Stimulated activated CD8-positive, alpha-beta memory T cell treated with anti-CD3 and anti-CD28 coated beads, Interleukin-12 subunit alpha, Interleukin-12 subunit beta, amount 100 ng/mL, for 4 hours (primary cell): ENCODE measurements at regions not wholly inside any gene's neighbourhood (a gene's known extent, or its start where the extent isn't known, plus 50 kb on each side); places are given as distances from the start of the nearest gene placed in this dataset.

Experiments used
- DNase-seq: peaks from one replicate; pipeline ENCODE4 v3.0.0-alpha.2; 2020; ENCODE audit warnings: low read depth

- DNase-seq, result no peak
Observed at GRCh38 chr10:90414926-90415325, 442.9 kb downstream of the HTR7 start.

GRCh38 chr10:90417029-90417428 is 440.8 kb downstream of the HTR7 start:
- DNase-seq, result no peak

GRCh38 chr10:90417476-90418210 is 440.2 kb downstream of the HTR7 start:
- DNase-seq, result no peak

GRCh38 chr10:90418869-90419652 is 438.8 kb downstream of the HTR7 start:
- no peak for DNase-seq

GRCh38 chr10:90420637-90421318 is 437.1 kb downstream of the HTR7 start:
- no peak for DNase-seq

GRCh38 chr10:90421874-90422273 is 436.0 kb downstream of the HTR7 start:
- no peak for DNase-seq

- DNase-seq, result no peak
Observed at GRCh38 chr10:90424730-90425129, 433.1 kb downstream of the HTR7 start.

GRCh38 chr10:90430186-90430585 is 427.7 kb downstream of the HTR7 start:
- DNase-seq, result no peak

GRCh38 chr10:90432866-90433265 is 425.0 kb downstream of the HTR7 start:
- DNase-seq, result no peak

- no peak for DNase-seq
Observed at GRCh38 chr10:90435296-90435695, 422.5 kb downstream of the HTR7 start.

- DNase-seq, result no peak
Observed at GRCh38 chr10:90437452-90437851, 420.4 kb downstream of the HTR7 start.

GRCh38 chr10:90440870-90441269 is 417.0 kb downstream of the HTR7 start:
- DNase-seq, result no peak

- no peak for DNase-seq
Observed at GRCh38 chr10:90443342-90443741, 414.5 kb downstream of the HTR7 start.

GRCh38 chr10:90447831-90448230 is 410.0 kb downstream of the HTR7 start:
- no peak for DNase-seq

GRCh38 chr10:90450797-90451196 is 407.0 kb downstream of the HTR7 start:
- DNase-seq, result no peak

GRCh38 chr10:90451283-90451682 is 406.6 kb downstream of the HTR7 start:
- DNase-seq, result no peak

- no peak for DNase-seq
Observed at GRCh38 chr10:90458054-90458453, 399.8 kb downstream of the HTR7 start.

- no peak for DNase-seq
Observed at GRCh38 chr10:90458571-90458970, 399.3 kb downstream of the HTR7 start.

- no peak for DNase-seq
Observed at GRCh38 chr10:90461437-90462155, 396.2 kb downstream of the HTR7 start.

GRCh38 chr10:90462749-90463470 is 394.9 kb downstream of the HTR7 start:
- DNase-seq, result no peak

- no peak for DNase-seq
Observed at GRCh38 chr10:90464329-90464728, 393.5 kb downstream of the HTR7 start.

- no peak for DNase-seq
Observed at GRCh38 chr10:90470966-90471365, 386.9 kb downstream of the HTR7 start.
